ENCODE measurements at regions not wholly inside any gene's neighbourhood (a gene's known extent, or its start where the extent isn't known, plus 50 kb on each side); places are given as distances from the start of the nearest gene placed in this dataset.

DNA sequence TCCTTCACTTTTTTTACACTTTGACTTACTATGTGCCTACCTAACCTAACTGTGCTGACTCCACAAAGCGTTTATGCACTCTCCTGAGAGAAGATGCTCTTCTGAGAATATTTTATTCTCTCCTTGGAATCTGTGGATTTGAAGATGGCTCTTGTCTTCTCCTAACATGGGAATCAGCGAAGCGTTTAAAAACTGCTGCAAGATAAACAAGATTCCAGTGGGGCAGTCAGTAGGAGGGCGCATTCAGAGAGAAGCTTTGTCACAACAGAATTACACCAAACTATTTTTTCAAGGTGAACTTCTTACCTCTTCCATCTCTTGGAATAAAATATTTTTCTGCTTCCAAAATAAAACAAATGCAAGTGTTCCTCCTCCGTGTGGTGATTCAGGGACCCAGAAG, 113.1 kb downstream of the FOXD2 start:
- DNase-seq (ENCODE audit: low read depth in 1 of 2, low spot score in 2 of 2): no peak
- Histone ChIP-seq H3K4me1 (replicated peaks) (peaks cover 33% of the 10 kb centered on the region), H3K36me3 (no peaks in the 10 kb centered on the region), H3K27ac (no peak overlapping the region), H3K9me3 (replicated peaks) (no peaks in the 10 kb centered on the region), H3K27me3 (replicated peaks) (no peaks in the 10 kb centered on the region), H3K4me3 (no peak overlapping the region)

DNA sequence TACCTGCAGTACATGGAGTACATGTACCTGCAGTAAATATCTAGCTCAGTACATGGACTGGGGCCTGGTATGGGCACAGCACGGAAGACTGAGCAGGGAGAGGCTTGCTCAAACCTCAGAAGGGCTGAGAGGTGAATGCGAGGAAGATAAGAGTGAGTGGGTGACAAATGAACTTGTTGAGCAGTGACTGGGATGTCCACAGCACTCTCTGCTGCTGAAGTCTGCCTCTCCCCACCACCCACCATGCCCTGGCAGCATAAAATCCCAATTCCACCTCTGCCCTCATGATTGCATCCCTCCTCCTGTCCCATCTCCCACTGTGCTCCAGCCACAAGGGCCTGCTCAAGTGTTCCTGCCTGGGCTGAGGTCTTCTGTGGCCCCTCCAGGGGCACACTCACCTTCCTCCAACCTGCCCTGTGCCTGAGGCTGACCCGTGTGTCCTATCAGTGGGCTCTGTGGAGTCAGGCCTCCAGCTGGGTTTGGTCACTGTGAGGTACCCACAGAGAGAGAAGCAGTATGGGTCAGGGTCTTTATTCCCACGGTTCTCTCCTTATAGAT, 114.2 kb downstream of the FOXD2 start:
- peaks cover 22% of the 10 kb centered on the region for H3K4me1 ChIP-seq (replicated peaks)
- no peaks in the 10 kb centered on the region for H3K36me3 ChIP-seq
- no peaks in the 10 kb centered on the region; the same call in 1 of the 2 replicates for H3K9me3 ChIP-seq (replicated peaks)
- no peak overlapping the region for H3K27ac ChIP-seq
- DNase-seq (ENCODE audit: low read depth in 1 of 2, low spot score in 2 of 2): no peak
- no peaks in the 10 kb centered on the region for H3K27me3 ChIP-seq (replicated peaks)
- no peak overlapping the region for H3K4me3 ChIP-seq

DNA sequence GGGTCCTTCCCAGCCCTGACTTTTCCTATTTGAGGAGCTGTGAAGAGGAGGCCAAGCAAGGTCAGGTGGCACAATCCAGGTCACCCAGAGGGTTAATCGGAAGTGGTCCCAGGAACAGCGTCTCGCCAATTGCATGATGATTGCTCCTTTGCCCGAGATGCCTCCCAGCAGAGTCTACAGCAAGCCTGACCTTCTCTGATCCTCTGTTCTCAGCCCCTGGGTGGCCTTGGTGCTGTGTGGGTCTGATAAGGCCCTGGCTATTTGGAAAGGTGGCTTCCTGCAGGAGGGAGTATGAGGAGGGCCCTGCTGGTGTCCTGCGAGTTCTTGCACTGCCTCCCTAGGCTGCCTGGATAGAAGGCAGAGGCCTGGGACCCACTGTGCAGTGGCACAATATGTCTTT, 116.2 kb downstream of the FOXD2 start:
- Histone ChIP-seq H3K27ac (no peak overlapping the region), H3K36me3 (no peaks in the 10 kb centered on the region), H3K27me3 (replicated peaks) (no peaks in the 10 kb centered on the region), H3K4me3 (no peak overlapping the region), H3K9me3 (replicated peaks) (no peaks in the 10 kb centered on the region; the same call in 1 of the 2 replicates), H3K4me1 (replicated peaks) (peaks cover 10% of the 10 kb centered on the region)
- no peak for DNase-seq (ENCODE audit: low read depth in 1 of 2, low spot score in 2 of 2)

DNA sequence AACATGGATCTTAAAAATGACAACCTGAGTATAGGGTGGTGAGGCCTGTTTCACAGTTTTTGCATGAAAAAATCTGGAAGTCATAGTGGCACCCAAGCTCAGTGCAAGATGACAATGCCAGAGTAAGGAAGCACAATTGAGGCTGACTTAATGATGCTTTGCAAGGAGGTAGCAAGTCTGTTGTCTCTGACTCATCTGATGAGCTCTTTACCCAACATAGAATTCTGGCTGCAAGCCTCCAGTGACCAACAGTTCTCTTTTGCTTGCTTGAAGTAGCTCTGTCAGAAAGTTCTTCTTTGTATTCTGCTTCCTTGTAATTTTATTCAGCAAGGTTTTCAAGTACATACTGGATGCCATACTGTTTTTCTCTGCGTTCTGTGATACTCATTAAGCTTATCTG, 117.1 kb downstream of the FOXD2 start:
- H3K4me3 ChIP-seq: no peak overlapping the region
- no peaks in the 10 kb centered on the region; the same call in 1 of the 2 replicates for H3K9me3 ChIP-seq (replicated peaks)
- H3K36me3 ChIP-seq: no peaks in the 10 kb centered on the region
- H3K27ac ChIP-seq: no peak overlapping the region
- H3K27me3 ChIP-seq (replicated peaks): no peaks in the 10 kb centered on the region
- DNase-seq (ENCODE audit: low read depth in 1 of 2, low spot score in 2 of 2): no peak
- peaks cover 10% of the 10 kb centered on the region for H3K4me1 ChIP-seq (replicated peaks)

DNA sequence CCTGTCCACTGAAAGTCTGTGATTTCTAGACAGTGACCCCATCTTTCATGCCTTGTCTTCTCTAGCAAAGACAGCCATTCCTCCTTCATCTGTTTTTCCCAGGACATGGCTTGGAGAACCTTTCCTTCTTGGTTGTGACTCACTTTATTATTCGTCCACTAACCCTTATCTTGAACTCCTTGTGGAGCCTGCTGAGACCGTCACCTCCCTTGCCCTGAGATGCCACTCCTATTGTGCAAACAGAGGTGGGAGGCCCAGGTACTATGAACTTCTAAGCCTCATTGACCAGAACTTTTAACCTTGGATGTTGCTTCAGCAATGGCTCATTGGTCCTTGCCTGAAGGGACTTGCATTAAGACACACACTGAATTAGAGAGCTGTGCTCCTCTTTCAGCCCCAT, 117.5 kb downstream of the FOXD2 start:
- Histone ChIP-seq H3K27me3 (replicated peaks) (no peaks in the 10 kb centered on the region), H3K36me3 (no peaks in the 10 kb centered on the region), H3K4me1 (replicated peaks) (peaks cover 10% of the 10 kb centered on the region), H3K27ac (no peak overlapping the region), H3K4me3 (no peak overlapping the region), H3K9me3 (replicated peaks) (no peaks in the 10 kb centered on the region; the same call in 1 of the 2 replicates)
- DNase-seq (ENCODE audit: low read depth in 1 of 2, low spot score in 2 of 2): no peak

DNA sequence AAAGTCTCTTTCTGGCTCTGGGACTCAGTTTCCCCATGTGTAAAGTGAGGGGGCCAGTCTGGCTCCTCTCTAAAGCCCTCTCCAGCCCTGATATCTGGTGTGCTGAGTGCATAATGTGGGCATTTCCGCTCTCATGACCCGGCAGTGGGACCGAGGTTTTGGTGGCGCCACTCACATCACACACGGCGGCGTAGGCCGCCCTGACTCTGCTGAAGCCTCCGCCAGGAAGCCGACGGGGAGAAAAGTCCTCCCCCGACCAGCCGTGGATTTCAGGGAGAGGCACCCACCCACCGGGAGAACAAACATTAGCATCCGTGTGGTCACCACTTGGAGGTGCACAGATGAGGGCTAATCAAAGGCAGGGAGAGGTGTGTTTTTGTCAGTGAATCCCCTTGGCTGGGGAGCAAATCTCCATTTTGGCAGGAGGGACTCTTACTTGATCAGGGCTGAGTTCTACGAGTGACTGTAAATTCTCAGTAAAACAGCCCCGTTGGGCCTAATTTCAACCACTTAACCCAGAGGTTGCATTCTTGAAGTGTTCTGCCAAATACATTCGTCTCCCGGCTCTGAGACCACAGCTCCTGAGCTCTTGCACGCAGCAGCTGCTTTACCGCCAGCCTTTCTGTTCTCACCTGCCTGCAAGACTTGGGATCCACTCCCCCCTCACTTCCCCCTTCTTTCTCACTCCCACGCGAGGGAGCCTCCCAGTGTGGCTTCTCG, 118.2 kb downstream of the FOXD2 start:
- no peak overlapping the region for H3K27ac ChIP-seq
- peaks cover 11% of the 10 kb centered on the region for H3K4me1 ChIP-seq (replicated peaks)
- DNase-seq (ENCODE audit: low read depth in 1 of 2, low spot score in 2 of 2): no peak
- H3K9me3 ChIP-seq (replicated peaks): no peaks in the 10 kb centered on the region; the same call in 1 of the 2 replicates
- H3K36me3 ChIP-seq: no peaks in the 10 kb centered on the region
- no peak overlapping the region for H3K4me3 ChIP-seq
- no peaks in the 10 kb centered on the region for H3K27me3 ChIP-seq (replicated peaks)

DNA sequence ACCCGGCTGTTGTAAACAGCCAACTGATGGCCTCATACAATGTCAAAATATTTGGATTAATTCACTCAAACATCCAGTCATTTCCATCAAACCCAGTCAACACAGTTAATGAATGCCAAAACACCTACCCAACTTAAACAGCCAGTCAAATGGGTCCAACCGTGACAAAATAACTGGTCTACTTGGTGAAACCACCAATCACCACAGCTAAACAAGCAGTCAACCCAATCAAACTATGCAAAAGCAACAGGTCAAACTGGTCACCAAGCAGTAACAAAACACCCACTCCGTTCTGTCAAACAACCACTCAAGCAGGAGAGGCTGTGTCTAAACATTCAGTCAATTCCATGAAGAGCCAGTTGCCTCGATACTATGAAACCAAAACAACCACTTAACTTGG, 119.2 kb downstream of the FOXD2 start:
- Histone ChIP-seq H3K27me3 (replicated peaks) (no peaks in the 10 kb centered on the region), H3K36me3 (no peaks in the 10 kb centered on the region), H3K9me3 (replicated peaks) (no peaks in the 10 kb centered on the region; the same call in 1 of the 2 replicates), H3K4me3 (no peak overlapping the region), H3K27ac (no peak overlapping the region), H3K4me1 (replicated peaks) (peaks cover 22% of the 10 kb centered on the region)
- no peak for DNase-seq (ENCODE audit: low read depth in 1 of 2, low spot score in 2 of 2)

DNA sequence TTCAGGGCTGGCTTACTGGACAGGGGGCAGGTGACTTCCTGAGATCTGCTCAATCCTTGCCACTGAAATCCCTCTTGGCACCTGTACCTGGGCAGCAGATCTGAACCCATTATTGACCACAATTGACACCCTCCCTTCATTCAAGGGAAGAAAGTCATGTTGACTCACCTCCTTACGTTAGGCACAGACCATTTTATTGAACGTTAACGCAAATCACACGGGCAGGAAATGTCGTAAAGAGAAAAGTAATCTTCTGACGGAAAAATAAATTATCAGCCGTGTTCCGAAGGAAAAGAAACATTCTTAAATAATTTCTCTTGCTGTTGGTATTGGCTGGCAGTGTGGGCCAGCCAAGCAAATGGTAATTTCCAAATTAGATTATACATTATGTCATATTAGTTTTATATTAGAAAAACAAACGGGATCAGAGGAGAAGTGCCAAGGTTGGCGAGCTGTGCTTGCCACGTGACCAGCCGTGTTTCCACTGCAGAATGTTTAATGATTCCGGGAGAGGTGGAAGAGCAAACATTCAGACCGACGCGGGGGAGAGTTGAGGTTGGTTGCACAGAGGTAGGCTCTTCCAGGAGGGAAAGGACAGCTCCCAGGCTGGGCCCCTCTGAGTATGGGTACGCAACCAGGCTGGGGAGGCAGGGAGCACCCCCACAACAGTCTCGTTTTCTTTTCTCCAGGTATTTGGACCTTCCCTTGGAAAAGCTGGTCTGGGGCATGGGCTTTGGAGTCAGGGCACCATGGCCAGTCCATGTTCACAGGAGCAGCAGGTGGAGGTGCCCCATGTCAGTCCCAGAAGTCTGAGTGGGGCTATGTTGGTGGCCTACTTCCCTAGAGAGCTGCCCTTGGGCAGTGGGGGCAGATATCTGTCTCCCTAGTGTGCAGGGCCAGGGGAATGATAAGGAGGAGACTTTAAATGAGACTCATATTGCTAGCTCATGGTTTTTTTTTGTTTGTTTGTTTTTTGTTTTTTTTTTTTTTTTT, 121.1 kb downstream of the FOXD2 start:
- H3K9me3 ChIP-seq (replicated peaks): no peaks in the 10 kb centered on the region; the same call in 1 of the 2 replicates
- no peak overlapping the region for H3K27ac ChIP-seq
- H3K4me1 ChIP-seq (replicated peaks): peaks cover 35% of the 10 kb centered on the region
- H3K36me3 ChIP-seq: no peaks in the 10 kb centered on the region
- no peak for DNase-seq (ENCODE audit: low read depth in 1 of 2, low spot score in 2 of 2)
- H3K27me3 ChIP-seq (replicated peaks): no peaks in the 10 kb centered on the region
- no peak overlapping the region for H3K4me3 ChIP-seq

DNA sequence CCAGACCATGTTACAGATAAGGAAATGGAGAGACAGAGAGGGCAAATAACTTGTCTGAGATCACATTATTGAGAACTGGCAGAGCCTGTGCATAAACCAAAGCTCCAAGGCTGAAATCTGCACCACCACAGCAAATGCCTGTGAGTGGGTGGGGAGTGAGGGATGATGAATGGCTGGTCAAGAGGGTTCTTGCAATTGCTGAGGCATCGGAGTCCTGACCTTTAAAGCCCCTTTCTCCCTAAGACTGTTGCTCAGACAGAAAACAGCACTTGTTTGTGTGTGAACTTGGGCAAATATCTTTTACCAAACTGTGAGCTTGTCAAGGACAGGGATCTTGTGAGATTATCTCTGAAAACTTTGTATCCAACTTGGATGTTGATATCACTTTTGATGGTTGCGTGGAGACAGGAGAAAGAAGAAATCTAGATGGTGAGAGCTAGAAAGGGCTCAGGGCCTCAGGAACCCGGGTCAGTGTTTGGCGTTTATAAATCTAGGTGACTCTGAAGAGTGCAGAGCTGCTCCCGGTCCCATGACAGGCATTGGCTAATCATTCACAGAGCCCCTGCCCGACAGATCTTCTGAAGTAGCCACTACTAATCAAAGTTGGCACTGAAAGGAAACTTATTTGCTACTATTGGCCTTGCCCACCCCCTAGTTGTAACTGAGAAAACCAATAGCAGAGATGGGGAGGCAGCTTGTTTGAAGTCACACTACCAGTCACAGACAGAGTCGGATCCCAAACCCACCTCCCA, 122.3 kb downstream of the FOXD2 start:
- Histone ChIP-seq H3K9me3 (replicated peaks) (no peaks in the 10 kb centered on the region; the same call in 1 of the 2 replicates), H3K4me3 (no peak overlapping the region), H3K27me3 (replicated peaks) (no peaks in the 10 kb centered on the region; the same call in 1 of the 2 replicates), H3K4me1 (replicated peaks) (peaks cover 36% of the 10 kb centered on the region), H3K27ac (no peak overlapping the region), H3K36me3 (no peaks in the 10 kb centered on the region)
- DNase-seq (ENCODE audit: low read depth in 1 of 2, low spot score in 2 of 2): no peak

DNA sequence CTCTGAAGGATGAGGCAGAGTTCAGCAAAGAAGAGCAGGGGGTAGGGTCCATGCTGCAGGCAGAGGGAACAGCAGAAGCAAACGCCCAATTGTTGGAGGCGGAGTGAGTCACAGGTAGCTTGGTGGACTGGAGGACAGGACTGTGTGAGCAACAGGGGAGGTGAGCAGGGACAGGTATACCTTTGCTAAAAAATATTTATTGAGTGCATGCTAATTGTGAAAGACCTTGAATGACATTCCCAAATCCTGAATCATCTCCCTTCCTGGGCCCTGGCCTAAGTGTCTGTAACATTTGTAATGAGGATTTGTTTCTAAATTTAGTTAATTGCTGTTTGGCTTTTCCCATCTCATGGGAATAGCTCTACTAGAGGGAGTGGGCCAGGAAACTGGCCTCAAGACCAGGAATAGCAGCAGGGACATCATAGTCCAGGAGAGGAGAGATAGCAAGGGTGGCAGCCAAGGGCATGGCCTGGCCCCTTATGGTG, 123.7 kb downstream of the FOXD2 start:
- DNase-seq (ENCODE audit: low read depth in 1 of 2, low spot score in 2 of 2): no peak

DNA sequence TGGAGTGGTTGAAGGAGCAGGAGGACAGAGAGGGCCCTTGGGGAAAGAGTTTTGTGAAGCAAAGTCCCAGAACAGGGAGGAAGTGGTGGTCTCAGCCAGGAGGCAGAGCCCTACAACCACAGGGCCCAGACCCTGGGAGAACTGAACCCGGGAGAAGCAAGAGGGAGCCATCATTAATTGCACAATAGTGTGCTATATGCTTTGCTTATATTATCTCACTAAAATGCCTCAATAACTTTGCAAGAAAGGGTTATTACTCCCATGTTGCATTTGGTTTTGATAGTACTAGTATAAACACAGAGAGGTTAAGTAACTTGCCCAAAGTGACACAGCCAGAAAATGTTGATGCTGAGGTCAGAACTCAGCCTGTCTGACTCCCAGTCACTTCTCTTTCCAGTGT, 124.3 kb downstream of the FOXD2 start:
- Histone ChIP-seq H3K36me3 (no peaks in the 10 kb centered on the region), H3K4me3 (no peak overlapping the region), H3K9me3 (replicated peaks) (no peaks in the 10 kb centered on the region; the same call in 1 of the 2 replicates), H3K27ac (no peak overlapping the region), H3K27me3 (replicated peaks) (no peaks in the 10 kb centered on the region; the same call in 1 of the 2 replicates), H3K4me1 (replicated peaks) (peaks cover 32% of the 10 kb centered on the region)
- no peak for DNase-seq (ENCODE audit: low read depth in 1 of 2, low spot score in 2 of 2)

More for the DNA sequence above, 123.7 kb downstream of the FOXD2 start:
- Histone ChIP-seq H3K27me3 (replicated peaks) (no peaks in the 10 kb centered on the region; the same call in 1 of the 2 replicates), H3K36me3 (no peaks in the 10 kb centered on the region), H3K4me1 (replicated peaks) (peaks cover 32% of the 10 kb centered on the region), H3K9me3 (replicated peaks) (no peaks in the 10 kb centered on the region; the same call in 1 of the 2 replicates), H3K27ac (no peak overlapping the region), H3K4me3 (no peak overlapping the region)

DNA sequence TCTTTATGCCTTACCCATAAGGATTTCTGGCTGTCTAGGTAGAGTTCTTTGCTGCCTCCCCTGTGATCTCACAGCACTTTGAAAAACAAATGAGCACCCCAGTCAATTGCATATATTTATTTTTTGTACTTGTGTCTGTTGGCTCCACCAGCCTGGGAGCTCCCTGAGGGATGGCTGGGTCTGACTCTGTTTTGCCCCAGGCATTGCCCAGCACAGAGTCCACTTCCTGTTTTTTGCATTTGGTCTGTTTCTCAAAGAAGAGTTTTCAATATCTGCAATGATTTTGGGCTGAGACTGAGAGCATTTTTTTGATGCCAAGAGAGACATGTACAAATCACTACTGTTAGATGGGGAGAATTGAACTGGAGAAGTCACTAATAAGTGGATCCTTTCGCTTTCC, 125.0 kb downstream of the FOXD2 start:
- peaks cover 32% of the 10 kb centered on the region for H3K4me1 ChIP-seq (replicated peaks)
- H3K27ac ChIP-seq: no peak overlapping the region
- no peaks in the 10 kb centered on the region for H3K9me3 ChIP-seq (replicated peaks)
- H3K27me3 ChIP-seq (replicated peaks): no peaks in the 10 kb centered on the region; the same call in 1 of the 2 replicates
- H3K36me3 ChIP-seq: no peaks in the 10 kb centered on the region
- DNase-seq (ENCODE audit: low read depth in 1 of 2, low spot score in 2 of 2): no peak
- H3K4me3 ChIP-seq: no peak overlapping the region

DNA sequence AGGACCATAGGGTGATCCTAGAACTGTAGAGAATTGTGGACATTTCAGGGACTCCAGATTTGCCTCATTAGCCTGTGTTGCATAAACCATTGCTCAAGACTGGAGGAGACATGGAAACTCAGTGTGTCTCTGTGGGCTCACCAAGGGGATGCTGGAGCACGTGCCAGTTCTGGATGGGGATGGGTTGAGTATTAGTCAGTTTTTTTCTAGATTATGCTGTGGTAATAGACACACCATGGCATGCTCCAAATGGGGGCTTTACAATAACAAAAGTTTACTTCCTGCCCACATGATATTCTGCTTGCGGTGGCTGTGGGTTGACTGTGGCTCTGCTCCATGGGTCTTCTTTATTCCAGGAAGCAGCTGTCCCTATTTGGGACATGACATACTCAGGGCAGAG, 125.4 kb downstream of the FOXD2 start:
- no peaks in the 10 kb centered on the region for H3K9me3 ChIP-seq (replicated peaks)
- H3K27ac ChIP-seq: no peak overlapping the region
- no peaks in the 10 kb centered on the region; the same call in 1 of the 2 replicates for H3K27me3 ChIP-seq (replicated peaks)
- DNase-seq (ENCODE audit: low read depth in 1 of 2, low spot score in 2 of 2): no peak
- H3K4me1 ChIP-seq (replicated peaks): peaks cover 32% of the 10 kb centered on the region
- H3K4me3 ChIP-seq: no peak overlapping the region
- no peaks in the 10 kb centered on the region for H3K36me3 ChIP-seq
